IMR-90 (cell line): ENCODE measurements at regions not wholly inside any gene's neighbourhood (a gene's known extent, or its start where the extent isn't known, plus 50 kb on each side); places are given as distances from the start of the nearest gene placed in this dataset.

Experiments
- CHD1 ChIP-seq: IDR thresholded peaks from 2 replicates; pipeline ENCODE4 v1.6.1; 2012; ENCODE audit warnings: low read depth, low read length, improper control_type of control experiment
- CTCF ChIP-seq: conservative IDR thresholded peaks from 2 replicates; pipeline ENCODE4 v1.5.1; 2012; ENCODE audit warnings: mild to moderate bottlenecking, low read depth, low read length, improper control_type of control experiment
- ELK1 ChIP-seq: fragments of 150-350 bp; IDR thresholded peaks from 2 replicates; pipeline ENCODE4 v1.6.1; 2016; ENCODE audit warnings: low read depth, mild to moderate bottlenecking, low read length, moderate library complexity, borderline replicate concordance
- MAFK ChIP-seq: IDR thresholded peaks from 2 replicates; pipeline ENCODE4 v1.6.1; 2012; ENCODE audit warnings: low read depth, low read length, improper control_type of control experiment
- MXI1 ChIP-seq: IDR thresholded peaks from 2 replicates; pipeline ENCODE4 v1.6.1; 2012; ENCODE audit warnings: low read depth, mild to moderate bottlenecking, low read length, moderate library complexity, borderline replicate concordance
- POLR2A ChIP-seq: IDR thresholded peaks from 2 replicates; pipeline ENCODE4 v1.6.1; 2012; ENCODE audit warnings: mild to moderate bottlenecking, low read depth, low read length
- RAD21 ChIP-seq: IDR thresholded peaks from 2 replicates; pipeline ENCODE4 v1.6.1; 2012; ENCODE audit warnings: low read length, improper control_type of control experiment

- no peak for TF ChIP-seq RAD21
- no peak for TF ChIP-seq CTCF
- TF ChIP-seq MAFK = no peak
- no peak for TF ChIP-seq MXI1
- no peak for TF ChIP-seq POLR2A
- TF ChIP-seq ELK1 = no peak
- no peak for TF ChIP-seq CHD1
Measured at GRCh38 chr10:129364949-129365348, 102.1 kb upstream of the MGMT start.
